ENCODE measurements at regions not wholly inside any gene's neighbourhood (a gene's known extent, or its start where the extent isn't known, plus 50 kb on each side); places are given as distances from the start of the nearest gene placed in this dataset.

- no peak for TF ChIP-seq CTCF (IDR thresholded peaks at IDR 0.05; ENCODE audit: poor library complexity)
- no peak for TF ChIP-seq EZH2 (IDR thresholded peaks at IDR 0.05; ENCODE audit: borderline replicate concordance)
- TF ChIP-seq EZH2phosphoT487 (IDR thresholded peaks at IDR 0.05; ENCODE audit: low read depth, severe bottlenecking, unreplicated experiment): no peak
Measured at GRCh38 chr12:78403681-78404080, 460.9 kb upstream of the SYT1 start.

Measured in hepatocyte (in vitro differentiated cells).